Keratinocyte (primary cell): ENCODE measurements at regions not wholly inside any gene's neighbourhood (a gene's known extent, or its start where the extent isn't known, plus 50 kb on each side); places are given as distances from the start of the nearest gene placed in this dataset.

Experiments
- DNase-seq: peaks from one replicate; pipeline ENCODE4 v3.0.0-alpha.2; 2011; ENCODE audit warnings: low read depth, missing footprints, low spot score
- FAIRE-seq: peaks from 2 replicates; lab custom pipeline; 2011; peaks lifted over from hg19 to GRCh38; lab: Jason Lieb, UNC
- H2AFZ ChIP-seq: 2 replicates; pipeline ENCODE4 v1.6.0; 2012; ENCODE audit warnings: low read length, control low read depth, inconsistent platforms; ENCODE audit not compliant: control insufficient read depth
- H3K27ac ChIP-seq: 2 replicates; pipeline ENCODE4 v1.5.1; 2011; ENCODE audit warnings: low read length; ENCODE audit not compliant: control insufficient read depth, insufficient read depth
- H3K27me3 ChIP-seq: 3 replicates; pipeline ENCODE4 v1.6.0; 2011; ENCODE audit warnings: low read length; ENCODE audit not compliant: control insufficient read depth, insufficient read depth; ENCODE audit errors: extremely low read depth
- H3K36me3 ChIP-seq, 2 experiments: 2 replicates in 1 of 2; 3 replicates in 1 of 2; pipeline ENCODE4 v1.5.1; 2011; ENCODE audit warnings: low read length in 2 of 2, mild to moderate bottlenecking in 1 of 2; ENCODE audit not compliant: control insufficient read depth in 2 of 2, insufficient read depth in 2 of 2; ENCODE audit errors: extremely low read depth in 1 of 2
- H3K4me1 ChIP-seq: 3 replicates; pipeline ENCODE4 v1.5.1; 2011; ENCODE audit warnings: low read length; ENCODE audit not compliant: control insufficient read depth, insufficient read depth; ENCODE audit errors: extremely low read depth
- H3K4me2 ChIP-seq: 3 replicates; pipeline ENCODE4 v1.6.0; 2011; ENCODE audit warnings: low read depth, low read length; ENCODE audit not compliant: control insufficient read depth, insufficient read depth; ENCODE audit errors: extremely low read depth
- H3K4me3 ChIP-seq, 3 experiments: fragments of 200-600 bp in 1 of 3; sonication (generic) in 1 of 3; 2 replicates in 2 of 3; 3 replicates in 1 of 3; pipeline ENCODE4 v1.5.1; 2011 to 2016; ENCODE audit warnings: low read length in 3 of 3, mild to moderate bottlenecking in 3 of 3, control low read depth in 2 of 3, inconsistent platforms in 1 of 3, low read depth in 1 of 3, mixed read lengths in 1 of 3, mixed run types in 1 of 3, moderate library complexity in 1 of 3; ENCODE audit not compliant: control insufficient read depth in 2 of 3, insufficient read depth in 2 of 3; ENCODE audit errors: extremely low read depth in 1 of 3
- H3K79me2 ChIP-seq: 2 replicates; pipeline ENCODE4 v1.6.0; 2012; ENCODE audit warnings: low read length; ENCODE audit not compliant: control insufficient read depth, insufficient read depth
- H3K9ac ChIP-seq: 3 replicates; pipeline ENCODE4 v1.6.0; 2011; ENCODE audit warnings: low read length; ENCODE audit not compliant: control insufficient read depth, insufficient read depth; ENCODE audit errors: extremely low read depth
- H3K9me1 ChIP-seq: 3 replicates; pipeline ENCODE4 v1.6.0; 2011; ENCODE audit warnings: low read length; ENCODE audit not compliant: control insufficient read depth, insufficient read depth; ENCODE audit errors: extremely low read depth
- H3K9me3 ChIP-seq: 2 replicates; pipeline ENCODE4 v1.5.1; 2012; ENCODE audit warnings: low read depth, low read length; ENCODE audit not compliant: control insufficient read depth
- H4K20me1 ChIP-seq: 3 replicates; pipeline ENCODE4 v1.6.0; 2011; ENCODE audit warnings: low read length; ENCODE audit not compliant: control insufficient read depth, insufficient read depth; ENCODE audit errors: extremely low read depth
- EZH2 ChIP-seq: IDR thresholded peaks from one replicate; pipeline ENCODE4 v1.6.1; 2012; ENCODE audit warnings: inconsistent platforms, mild to moderate bottlenecking, low read length, moderate library complexity
- dilution Hi-C: fragments of 300-500 bp; cut with MboI; formaldehyde crosslinking; loops from one replicate; pipeline ENCODE4 v1.7.0; 2020; ENCODE audit warnings: low sequenced_read_pairs; ENCODE audit not compliant: extremely low pct_ligation_motif_present
- TF ChIP-seq, protein P1 (sequence below), 3 experiments: IDR thresholded peaks in 1 of 3; conservative IDR thresholded peaks in 1 of 3; optimal IDR thresholded peaks in 1 of 3; 2 replicates in 2 of 3; 3 replicates in 1 of 3; pipeline versions ENCODE3 to v1.5.1; 2011; ENCODE audit warnings: low read length in 3 of 3, mild to moderate bottlenecking in 3 of 3, moderate library complexity in 2 of 3, control low read depth in 1 of 3, inconsistent platforms in 1 of 3; ENCODE audit not compliant: insufficient read depth in 2 of 3; ENCODE audit errors: extremely low read depth in 1 of 3

DNA sequence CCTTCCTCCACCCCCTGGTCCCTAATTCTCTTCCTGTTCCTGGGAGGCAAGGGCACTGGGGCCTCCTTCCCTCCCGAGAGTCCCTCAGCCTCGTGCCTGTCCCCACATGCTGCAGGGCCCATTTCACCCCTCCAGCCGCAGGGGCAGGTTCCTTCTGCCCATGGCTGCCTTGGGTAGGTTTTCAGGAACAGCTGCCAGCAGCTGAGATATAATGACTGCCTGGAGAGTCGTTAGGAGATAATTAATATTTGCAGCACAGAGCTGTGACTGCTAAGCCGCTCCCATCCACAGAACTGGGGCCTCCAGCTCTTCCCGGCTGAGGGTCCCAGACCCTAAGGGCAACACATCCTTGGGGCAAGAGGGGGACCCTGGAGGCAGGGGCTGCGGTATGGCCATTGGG is 211.9 kb upstream of the LHX5 start:
- no peaks in the 10 kb centered on the region for H3K9me1 ChIP-seq
- TF ChIP-seq, protein P1, sequence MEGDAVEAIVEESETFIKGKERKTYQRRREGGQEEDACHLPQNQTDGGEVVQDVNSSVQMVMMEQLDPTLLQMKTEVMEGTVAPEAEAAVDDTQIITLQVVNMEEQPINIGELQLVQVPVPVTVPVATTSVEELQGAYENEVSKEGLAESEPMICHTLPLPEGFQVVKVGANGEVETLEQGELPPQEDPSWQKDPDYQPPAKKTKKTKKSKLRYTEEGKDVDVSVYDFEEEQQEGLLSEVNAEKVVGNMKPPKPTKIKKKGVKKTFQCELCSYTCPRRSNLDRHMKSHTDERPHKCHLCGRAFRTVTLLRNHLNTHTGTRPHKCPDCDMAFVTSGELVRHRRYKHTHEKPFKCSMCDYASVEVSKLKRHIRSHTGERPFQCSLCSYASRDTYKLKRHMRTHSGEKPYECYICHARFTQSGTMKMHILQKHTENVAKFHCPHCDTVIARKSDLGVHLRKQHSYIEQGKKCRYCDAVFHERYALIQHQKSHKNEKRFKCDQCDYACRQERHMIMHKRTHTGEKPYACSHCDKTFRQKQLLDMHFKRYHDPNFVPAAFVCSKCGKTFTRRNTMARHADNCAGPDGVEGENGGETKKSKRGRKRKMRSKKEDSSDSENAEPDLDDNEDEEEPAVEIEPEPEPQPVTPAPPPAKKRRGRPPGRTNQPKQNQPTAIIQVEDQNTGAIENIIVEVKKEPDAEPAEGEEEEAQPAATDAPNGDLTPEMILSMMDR (optimal IDR thresholded peaks at IDR 0.05 in 1 of 3, IDR thresholded peaks at IDR 0.05 in 1 of 3, conservative IDR thresholded peaks at IDR 0.05 in 1 of 3; ENCODE audit: extremely low read depth in 1 of 3, insufficient read depth in 2 of 3, low read length in 3 of 3), result no peak
- TF ChIP-seq EZH2, result no peak
- no peak overlapping the region for H3K4me2 ChIP-seq
- H3K9me3 ChIP-seq, result no peaks in the 10 kb centered on the region
- H4K20me1 ChIP-seq, result no peaks in the 10 kb centered on the region
- H3K4me3 ChIP-seq, result no peak overlapping the region
- H2AFZ ChIP-seq, result no peak overlapping the region
- H3K27ac ChIP-seq, result no peak overlapping the region
- DNase-seq, result no peak
- no peaks in the 10 kb centered on the region for H3K4me1 ChIP-seq
- no peaks in the 10 kb centered on the region for H3K79me2 ChIP-seq
- H3K36me3 ChIP-seq, result no peaks in the 10 kb centered on the region
- H3K9ac ChIP-seq, result no peak overlapping the region
- no peaks in the 10 kb centered on the region for H3K27me3 ChIP-seq
- FAIRE-seq, result no peak
- dilution Hi-C loops, result no loop called here

DNA sequence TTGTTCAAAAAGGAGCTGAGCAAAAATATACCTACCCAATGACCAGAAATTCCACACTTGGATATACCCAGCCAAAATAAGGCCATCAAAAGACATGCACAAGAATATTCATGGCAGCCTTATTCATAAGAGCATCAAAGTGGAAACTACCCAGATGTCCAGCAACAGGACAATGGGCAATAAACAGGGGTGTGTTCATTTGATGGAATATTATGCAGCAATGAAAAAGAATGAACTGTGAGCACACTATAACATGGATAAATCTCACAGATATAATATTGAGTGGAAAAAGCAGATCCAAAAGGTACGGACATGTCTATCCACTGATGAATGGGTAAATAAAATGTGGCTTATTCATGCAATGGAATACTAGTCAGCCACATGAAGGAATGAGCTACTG is 209.2 kb upstream of the LHX5 start:
- Histone ChIP-seq H3K79me2 (no peaks in the 10 kb centered on the region), H3K36me3 (no peaks in the 10 kb centered on the region), H3K9me3 (no peaks in the 10 kb centered on the region), H3K27me3 (no peaks in the 10 kb centered on the region), H3K9me1 (no peaks in the 10 kb centered on the region), H3K9ac (no peak overlapping the region), H3K4me1 (no peaks in the 10 kb centered on the region), H3K4me3 (no peak overlapping the region), H3K4me2 (no peak overlapping the region), H3K27ac (no peak overlapping the region), H4K20me1 (no peaks in the 10 kb centered on the region), H2AFZ (no peak overlapping the region)
- TF ChIP-seq, protein P1 (optimal IDR thresholded peaks at IDR 0.05 in 1 of 3, IDR thresholded peaks at IDR 0.05 in 1 of 3, conservative IDR thresholded peaks at IDR 0.05 in 1 of 3; ENCODE audit: extremely low read depth in 1 of 3, insufficient read depth in 2 of 3, low read length in 3 of 3), result no peak
- TF ChIP-seq EZH2, result no peak
- dilution Hi-C loops, result no loop called here
- DNase-seq (no peak), FAIRE-seq (no peak)
